Activated CD8-positive, alpha-beta T cell treated with anti-CD3 and anti-CD28 coated beads for 36 hours (primary cell): ENCODE measurements at regions not wholly inside any gene's neighbourhood (a gene's known extent, or its start where the extent isn't known, plus 50 kb on each side); places are given as distances from the start of the nearest gene placed in this dataset.

ENCODE experiments used
- ATAC-seq: fragments of 200-7000 bp; cut with Tn5 transposase; one replicate; pipeline ENCODE4 v1.10.0; 2021; ENCODE audit warnings: mild to moderate bottlenecking, moderate library complexity
- CTCF ChIA-PET: fragments of 350-600 bp; sonication (Branson Sonifier 250); formaldehyde crosslinking; loops from one replicate; lab custom pipeline; 2021; ENCODE audit warnings: antibody characterized with exemption; lab: Charles Lee
- POLR2A ChIA-PET: fragments of 350-600 bp; sonication (Branson Sonifier 250); formaldehyde crosslinking; loops from one replicate; lab custom pipeline; 2021; ENCODE audit warnings: antibody characterized with exemption; lab: Charles Lee
- DNase-seq: peaks from one replicate; pipeline ENCODE4 v3.0.0-alpha.2; 2020
- H3K27ac Mint-ChIP-seq: one replicate; pipeline ENCODE4 v1.8.0; 2021; ENCODE audit warnings: mild to moderate bottlenecking, mixed read lengths
- H3K27me3 Mint-ChIP-seq: one replicate; pipeline ENCODE4 v1.8.0; 2021; ENCODE audit warnings: mixed read lengths
- H3K36me3 Mint-ChIP-seq: one replicate; pipeline ENCODE4 v1.8.0; 2021; ENCODE audit warnings: low read depth, mixed read lengths
- H3K4me1 Mint-ChIP-seq: one replicate; pipeline ENCODE4 v1.8.0; 2021; ENCODE audit warnings: low read depth, mixed read lengths
- H3K4me3 Mint-ChIP-seq: one replicate; pipeline ENCODE4 v1.8.0; 2021; ENCODE audit warnings: mild to moderate bottlenecking, moderate library complexity, mixed read lengths
- H3K9me3 Mint-ChIP-seq: one replicate; pipeline ENCODE4 v1.8.0; 2021; ENCODE audit warnings: mixed read lengths
- intact Hi-C: fragments of 100-400 bp; cut with micrococcal nuclease; formaldehyde crosslinking; loops from one replicate; pipeline ENCODE4 v1.10.0; 2022
- TF ChIP-seq, protein P1 (sequence below): fragments of 200-600 bp; IDR thresholded peaks from one replicate; pipeline ENCODE4 v1.8.0; 2022; ENCODE audit warnings: antibody characterized with exemption, mild to moderate bottlenecking

DNA sequence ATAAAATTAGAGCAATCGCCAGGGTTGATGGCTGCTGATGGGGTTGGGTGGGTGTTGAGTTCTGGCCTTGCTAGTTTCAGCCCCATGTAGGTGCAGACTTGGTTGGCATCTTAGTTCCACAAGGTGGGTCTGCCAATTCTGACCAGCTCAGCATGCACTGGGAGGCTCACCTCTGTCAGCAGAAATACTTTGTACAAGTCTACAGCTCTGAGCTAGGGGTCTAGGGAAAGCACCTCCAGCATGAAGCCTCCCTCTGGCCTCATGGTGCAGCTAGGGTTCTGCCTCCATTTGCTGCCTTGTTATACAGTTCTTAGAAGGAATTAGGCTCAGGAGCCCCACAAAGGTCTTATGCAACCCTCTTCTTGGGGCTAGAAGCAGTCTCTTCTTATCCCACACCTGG, 278.9 kb upstream of the HDAC4 start:
- intact Hi-C loops = no loop called here
- POLR2A ChIA-PET = no interaction called here
- no peaks in the 10 kb centered on the region for H3K4me1 Mint-ChIP-seq
- ATAC-seq (no peak), DNase-seq (no peak)
- H3K36me3 Mint-ChIP-seq = no peaks in the 10 kb centered on the region
- no peak overlapping the region for H3K27ac Mint-ChIP-seq
- H3K27me3 Mint-ChIP-seq = peaks cover 12% of the 10 kb centered on the region
- CTCF ChIA-PET = no interaction called here
- TF ChIP-seq, protein P1, sequence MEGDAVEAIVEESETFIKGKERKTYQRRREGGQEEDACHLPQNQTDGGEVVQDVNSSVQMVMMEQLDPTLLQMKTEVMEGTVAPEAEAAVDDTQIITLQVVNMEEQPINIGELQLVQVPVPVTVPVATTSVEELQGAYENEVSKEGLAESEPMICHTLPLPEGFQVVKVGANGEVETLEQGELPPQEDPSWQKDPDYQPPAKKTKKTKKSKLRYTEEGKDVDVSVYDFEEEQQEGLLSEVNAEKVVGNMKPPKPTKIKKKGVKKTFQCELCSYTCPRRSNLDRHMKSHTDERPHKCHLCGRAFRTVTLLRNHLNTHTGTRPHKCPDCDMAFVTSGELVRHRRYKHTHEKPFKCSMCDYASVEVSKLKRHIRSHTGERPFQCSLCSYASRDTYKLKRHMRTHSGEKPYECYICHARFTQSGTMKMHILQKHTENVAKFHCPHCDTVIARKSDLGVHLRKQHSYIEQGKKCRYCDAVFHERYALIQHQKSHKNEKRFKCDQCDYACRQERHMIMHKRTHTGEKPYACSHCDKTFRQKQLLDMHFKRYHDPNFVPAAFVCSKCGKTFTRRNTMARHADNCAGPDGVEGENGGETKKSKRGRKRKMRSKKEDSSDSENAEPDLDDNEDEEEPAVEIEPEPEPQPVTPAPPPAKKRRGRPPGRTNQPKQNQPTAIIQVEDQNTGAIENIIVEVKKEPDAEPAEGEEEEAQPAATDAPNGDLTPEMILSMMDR = no peak
- no peaks in the 10 kb centered on the region for H3K9me3 Mint-ChIP-seq
- no peak overlapping the region for H3K4me3 Mint-ChIP-seq

DNA sequence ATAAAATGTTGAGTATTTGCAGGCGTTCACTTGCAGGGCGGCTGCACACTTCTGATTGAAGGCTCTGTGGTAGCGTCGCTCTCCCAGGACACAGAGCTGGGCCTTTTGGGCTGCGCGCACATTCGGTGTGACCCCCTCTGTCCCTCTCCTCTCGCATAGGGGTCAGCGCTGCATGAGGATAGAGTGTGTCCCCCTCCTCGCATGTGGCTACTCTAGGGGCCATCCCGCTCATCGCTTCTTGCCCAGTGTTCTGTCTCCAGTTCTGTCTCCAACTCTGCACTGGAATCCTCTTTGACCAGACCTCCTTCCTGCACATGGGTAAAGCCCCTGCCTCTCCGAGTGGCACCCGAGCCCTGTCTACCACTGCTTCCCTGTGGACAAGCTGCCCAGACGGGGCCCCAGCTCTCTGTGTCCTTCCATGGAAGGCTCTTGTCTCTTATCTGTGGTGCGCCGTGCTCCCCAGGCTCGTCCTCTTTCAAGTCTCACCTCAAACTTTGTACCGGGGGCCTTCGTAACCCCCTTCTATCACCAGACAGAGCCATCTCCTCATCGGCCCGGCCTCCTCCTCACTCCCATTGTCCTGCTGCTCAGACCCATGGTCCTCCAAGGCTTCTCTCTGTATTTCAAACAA, 278.0 kb upstream of the HDAC4 start:
- no peaks in the 10 kb centered on the region for H3K4me1 Mint-ChIP-seq
- intact Hi-C loops = no loop called here
- peaks cover 6% of the 10 kb centered on the region for H3K27me3 Mint-ChIP-seq
- no peaks in the 10 kb centered on the region for H3K9me3 Mint-ChIP-seq
- POLR2A ChIA-PET = interaction anchor here (0.6 kb wide), 1 partner anchor 43 kb away, joined by 3 read pairs; no protein-coding TSS in a partner anchor
- H3K4me3 Mint-ChIP-seq = no peak overlapping the region
- CTCF ChIA-PET = no interaction called here
- H3K36me3 Mint-ChIP-seq = no peaks in the 10 kb centered on the region
- no peak overlapping the region for H3K27ac Mint-ChIP-seq
- DNase-seq = no peak
- no peak for ATAC-seq
- TF ChIP-seq, protein P1 = no peak

DNA sequence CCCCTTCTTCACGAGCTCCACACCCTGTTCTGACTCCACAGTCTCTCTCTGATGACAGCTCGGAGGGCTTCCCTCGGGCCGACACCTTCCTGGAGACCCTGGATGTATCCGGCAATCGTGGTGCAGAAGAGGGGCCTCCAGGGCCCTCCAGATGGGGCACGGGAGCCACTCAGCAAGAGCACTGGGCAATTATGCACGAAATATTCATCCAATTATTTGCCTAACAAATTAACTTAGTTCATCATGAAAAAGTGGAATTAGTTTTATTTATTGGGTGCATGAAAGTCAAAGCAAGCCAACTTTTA, 277.3 kb upstream of the HDAC4 start:
- ChIA-PET POLR2A (interaction anchor here (0.6 kb wide), 1 partner anchor 44 kb away, joined by 3 read pairs; no protein-coding TSS in a partner anchor), CTCF (no interaction called here)
- no peak overlapping the region for H3K4me3 Mint-ChIP-seq
- peaks cover 4% of the 10 kb centered on the region for H3K27me3 Mint-ChIP-seq
- H3K4me1 Mint-ChIP-seq = no peaks in the 10 kb centered on the region
- H3K27ac Mint-ChIP-seq = no peak overlapping the region
- TF ChIP-seq, protein P1 = no peak
- no peaks in the 10 kb centered on the region for H3K9me3 Mint-ChIP-seq
- no peaks in the 10 kb centered on the region for H3K36me3 Mint-ChIP-seq
- DNase-seq (no peak), ATAC-seq (no peak)
- intact Hi-C loops = no loop called here

DNA sequence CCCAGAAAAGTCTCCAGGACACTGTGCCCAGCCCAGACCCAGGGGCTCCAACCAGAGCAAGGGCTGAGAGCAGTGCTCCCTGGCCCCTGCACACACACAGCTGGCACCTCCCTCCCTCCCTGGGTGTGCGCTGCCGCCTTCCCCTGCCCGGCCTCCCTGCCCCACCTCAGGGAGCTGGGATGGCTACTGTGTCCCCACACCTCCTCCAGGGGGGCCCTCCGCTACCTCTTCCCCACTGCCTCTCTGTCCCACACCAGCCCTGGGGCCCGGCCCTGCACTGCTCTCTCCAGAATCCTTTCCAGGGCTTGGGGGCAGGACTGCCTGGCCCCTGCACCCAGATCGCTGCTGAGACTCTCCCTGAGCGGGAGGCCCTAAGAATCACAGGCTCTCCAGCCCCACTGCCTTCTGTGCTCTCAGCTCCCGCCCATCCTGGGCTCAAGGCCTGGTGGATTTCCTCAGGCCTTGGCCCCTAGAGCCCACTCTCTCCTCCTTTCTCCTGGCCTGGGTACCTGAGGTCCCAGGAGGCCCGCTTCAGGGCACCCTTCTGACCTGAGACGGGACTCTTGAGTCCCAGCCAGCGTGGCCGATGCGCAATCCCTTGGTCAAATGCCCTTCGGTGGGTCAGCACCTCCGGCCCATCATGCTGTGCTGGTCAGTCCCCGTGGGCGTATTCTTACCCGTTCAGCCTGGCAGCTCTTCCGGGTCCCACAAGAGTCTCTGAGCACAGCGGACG, 276.8 kb upstream of the HDAC4 start:
- DNase-seq (no peak), ATAC-seq (no peak)
- Mint-ChIP-seq H3K9me3 (no peaks in the 10 kb centered on the region), H3K27me3 (peaks cover 3% of the 10 kb centered on the region), H3K4me3 (no peak overlapping the region), H3K4me1 (no peaks in the 10 kb centered on the region), H3K36me3 (no peaks in the 10 kb centered on the region), H3K27ac (no peak overlapping the region)
- ChIA-PET CTCF (no interaction called here), POLR2A (interaction anchor here (0.6 kb wide), 1 partner anchor 45 kb away, joined by 3 read pairs; no protein-coding TSS in a partner anchor)
- intact Hi-C loops = no loop called here
- TF ChIP-seq, protein P1 = no peak

DNA sequence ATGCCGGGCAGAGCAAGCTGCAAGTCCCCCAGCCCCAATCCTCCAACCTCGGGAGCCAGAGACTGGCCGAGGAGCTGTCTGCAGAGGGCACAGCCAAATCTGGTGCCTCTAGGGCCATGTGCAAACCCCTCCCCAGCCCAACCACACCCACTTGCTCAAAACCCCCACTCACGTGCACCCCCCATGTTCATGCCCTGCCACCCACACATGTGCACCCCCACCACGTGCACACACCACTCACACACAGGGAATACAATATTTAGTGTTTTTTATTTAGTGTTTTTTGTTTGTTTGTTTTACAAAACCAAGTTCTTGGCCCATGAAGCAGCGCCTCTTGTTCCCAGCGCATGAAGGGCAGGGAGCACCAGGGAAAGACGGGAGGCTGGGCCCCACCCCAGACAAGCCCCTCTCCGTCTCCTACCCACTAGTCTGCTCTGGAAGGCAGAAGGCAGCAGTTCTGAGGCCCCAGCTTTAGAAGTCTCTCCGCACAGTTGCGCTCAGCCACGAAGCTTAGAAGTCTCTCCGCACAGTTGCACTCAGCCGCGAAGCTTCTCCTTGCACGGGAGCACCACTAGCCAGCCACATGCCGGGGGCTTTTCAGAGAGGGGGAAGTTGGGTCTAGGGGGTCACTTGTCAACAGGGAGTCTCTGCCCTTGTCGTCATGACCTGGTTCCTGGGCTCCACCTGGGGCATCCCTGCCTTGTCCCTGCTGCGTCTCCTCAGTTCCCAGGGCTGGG, 276.1 kb upstream of the HDAC4 start:
- TF ChIP-seq, protein P1 = no peak
- Mint-ChIP-seq H3K4me3 (no peak overlapping the region), H3K27me3 (peaks cover 1% of the 10 kb centered on the region), H3K9me3 (no peaks in the 10 kb centered on the region), H3K36me3 (no peaks in the 10 kb centered on the region), H3K27ac (no peak overlapping the region), H3K4me1 (no peaks in the 10 kb centered on the region)
- ChIA-PET POLR2A (no interaction called here), CTCF (no interaction called here)
- intact Hi-C loops = no loop called here
- ATAC-seq (no peak), DNase-seq (no peak)
